ENCODE measurements at regions not wholly inside any gene's neighbourhood (a gene's known extent, or its start where the extent isn't known, plus 50 kb on each side); places are given as distances from the start of the nearest gene placed in this dataset.
A peak's percentile ranks its signal among the peaks of the same experiment; 100 is the strongest.

DNA sequence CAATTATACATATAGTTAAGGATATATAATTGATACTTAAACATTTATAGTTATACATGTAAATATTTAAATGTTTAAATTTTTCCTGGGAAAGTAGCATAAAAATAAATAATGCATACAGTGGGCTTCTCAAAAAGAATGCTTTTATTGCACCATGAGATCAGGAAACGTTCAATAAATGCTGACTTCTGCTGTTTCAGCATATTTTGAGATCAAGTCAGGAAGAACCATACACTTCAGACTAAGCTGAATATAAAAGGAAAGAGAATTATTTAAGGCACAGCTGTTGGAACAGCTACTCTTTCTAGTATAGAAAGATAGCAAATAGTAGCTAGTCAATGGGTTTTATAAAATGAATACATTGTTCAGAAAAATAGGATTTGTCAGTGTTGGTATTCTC lies 1462.3 kb upstream of the CADM2 start:
- TF ChIP-seq EZH2 (IDR thresholded peaks at IDR 0.05; ENCODE audit: insufficient read depth, poor library complexity, severe bottlenecking) (no peak), EZH2phosphoT487 (IDR thresholded peaks at IDR 0.05; ENCODE audit: insufficient read depth, low read depth) (no peak)
- H3K36me3 ChIP-seq (ENCODE audit: low read depth) = no peaks in the 10 kb centered on the region
- no peaks in the 10 kb centered on the region for H4K20me1 ChIP-seq (ENCODE audit: insufficient read depth)
- H3K4me1 ChIP-seq (ENCODE audit: insufficient read depth) = no peaks in the 10 kb centered on the region
- no peaks in the 10 kb centered on the region for H3K79me2 ChIP-seq (ENCODE audit: insufficient read depth)
- H3K9ac ChIP-seq = no peak overlapping the region
- 2 to 4% methylated on average over 1 of the region's 1 CpG for WGBS, 2 experiments (ENCODE audit: low coverage in 1 of 2, low lambda C conversion rate in 2 of 2, missing lambda C conversion rate in 2 of 2)
- DNase-seq = no peak
- no peak overlapping the region for H3K4me3 ChIP-seq
- H3F3A ChIP-seq (ENCODE audit: insufficient read depth) = no peaks in the 10 kb centered on the region
- in situ Hi-C loops (cut with MboI) = no loop called here
- H3K27ac ChIP-seq = no peak overlapping the region
- no peaks in the 10 kb centered on the region for H3K27me3 ChIP-seq (replicated peaks; ENCODE audit: insufficient read depth)
- H2AFZ ChIP-seq = no peak overlapping the region
- H3K9me2 ChIP-seq (ENCODE audit: insufficient read depth) = no peaks in the 10 kb centered on the region
- H3K4me2 ChIP-seq (ENCODE audit: unreplicated experiment) = no peak overlapping the region
- no peaks in the 10 kb centered on the region for H3K9me3 ChIP-seq (ENCODE audit: low read depth)

DNA sequence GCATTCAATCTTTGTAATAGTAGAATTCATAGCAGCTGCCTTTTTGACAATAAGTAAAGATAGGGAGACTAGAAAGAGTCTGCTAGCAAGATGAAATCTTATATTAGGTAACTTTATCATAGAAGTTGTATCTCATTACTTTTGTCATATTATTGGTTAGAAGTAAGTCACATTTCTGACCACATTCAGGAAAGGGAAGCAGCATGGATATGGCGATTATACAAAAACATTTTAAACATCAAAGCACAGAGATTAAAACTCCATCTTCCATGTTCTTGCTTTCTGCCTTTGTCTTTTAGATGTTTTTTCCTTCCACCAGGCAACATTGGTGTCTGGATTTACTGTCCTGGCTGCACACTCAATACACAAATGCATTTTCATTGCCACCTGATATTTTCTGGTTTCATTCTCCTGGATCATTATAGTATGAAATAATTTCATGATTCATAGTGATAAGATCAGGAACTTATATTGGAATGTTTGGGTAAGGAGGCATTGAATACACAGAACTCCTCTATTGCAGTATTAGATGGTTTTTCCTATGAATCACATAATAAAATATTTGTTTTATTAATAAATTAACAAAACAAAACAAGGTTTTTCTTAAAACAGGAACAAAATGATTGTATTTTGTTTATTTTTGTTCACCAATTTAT lies 1460.3 kb upstream of the CADM2 start:
- no peaks in the 10 kb centered on the region for H3K36me3 ChIP-seq (ENCODE audit: low read depth)
- in situ Hi-C loops (cut with MboI) = no loop called here
- H4K20me1 ChIP-seq (ENCODE audit: insufficient read depth) = no peaks in the 10 kb centered on the region
- no peaks in the 10 kb centered on the region for H3K9me3 ChIP-seq (ENCODE audit: low read depth)
- TF ChIP-seq EZH2 (IDR thresholded peaks at IDR 0.05; ENCODE audit: insufficient read depth, poor library complexity, severe bottlenecking) (no peak), EZH2phosphoT487 (IDR thresholded peaks at IDR 0.05; ENCODE audit: insufficient read depth, low read depth) (no peak)
- H3K4me2 ChIP-seq (ENCODE audit: unreplicated experiment) = no peak overlapping the region
- no peak overlapping the region for H3K27ac ChIP-seq
- no peaks in the 10 kb centered on the region for H3K9me2 ChIP-seq (ENCODE audit: insufficient read depth)
- no peaks in the 10 kb centered on the region for H3K79me2 ChIP-seq (ENCODE audit: insufficient read depth)
- no peak for DNase-seq
- H3F3A ChIP-seq (ENCODE audit: insufficient read depth) = no peaks in the 10 kb centered on the region
- H3K4me1 ChIP-seq (ENCODE audit: insufficient read depth) = no peaks in the 10 kb centered on the region
- no peaks in the 10 kb centered on the region for H3K27me3 ChIP-seq (replicated peaks; ENCODE audit: insufficient read depth)
- no peak overlapping the region for H2AFZ ChIP-seq
- WGBS, 2 experiments (ENCODE audit: low coverage in 1 of 2, low lambda C conversion rate in 2 of 2, missing lambda C conversion rate in 2 of 2) = 24 to 27% methylated on average over 1 of the region's 1 CpG
- H3K4me3 ChIP-seq = no peak overlapping the region
- H3K9ac ChIP-seq = no peak overlapping the region

DNA sequence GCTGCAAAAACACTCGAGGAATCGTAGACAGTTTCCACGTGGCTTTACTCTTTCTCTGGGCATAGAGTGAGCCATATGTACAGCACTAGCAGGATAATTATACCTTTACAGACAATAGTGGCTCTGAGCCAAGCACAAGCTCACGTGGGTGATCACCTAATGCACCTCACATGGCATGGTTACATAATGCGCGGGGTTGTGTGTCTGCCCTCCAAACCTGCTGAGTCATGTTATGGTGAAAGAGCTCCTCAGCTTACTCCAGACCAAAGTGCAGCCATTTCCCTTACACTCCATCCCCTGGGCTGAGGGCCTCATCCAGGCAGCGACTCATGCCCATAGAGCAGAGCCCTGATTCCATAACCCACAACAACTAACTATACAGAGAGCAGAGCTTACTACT lies 1458.4 kb upstream of the CADM2 start:
- Histone ChIP-seq H4K20me1 (ENCODE audit: insufficient read depth) (no peaks in the 10 kb centered on the region), H3K36me3 (ENCODE audit: low read depth) (no peaks in the 10 kb centered on the region), H3K9me3 (ENCODE audit: low read depth) (no peaks in the 10 kb centered on the region), H3K9me2 (ENCODE audit: insufficient read depth) (no peaks in the 10 kb centered on the region), H3K4me3 (no peak overlapping the region), H3F3A (ENCODE audit: insufficient read depth) (no peaks in the 10 kb centered on the region), H3K27ac (no peak overlapping the region), H3K27me3 (replicated peaks; ENCODE audit: insufficient read depth) (no peaks in the 10 kb centered on the region), H3K4me2 (ENCODE audit: unreplicated experiment) (no peak overlapping the region), H3K9ac (no peak overlapping the region), H2AFZ (no peak overlapping the region), H3K79me2 (ENCODE audit: insufficient read depth) (no peaks in the 10 kb centered on the region), H3K4me1 (ENCODE audit: insufficient read depth) (no peaks in the 10 kb centered on the region)
- peak; percentile 1 for DNase-seq
- no peak for TF ChIP-seq EZH2 (IDR thresholded peaks at IDR 0.05; ENCODE audit: insufficient read depth, poor library complexity, severe bottlenecking)
- TF ChIP-seq EZH2phosphoT487 (IDR thresholded peaks at IDR 0.05; ENCODE audit: insufficient read depth, low read depth) = no peak
- in situ Hi-C loops (cut with MboI) = no loop called here
- WGBS, 2 experiments (ENCODE audit: low coverage in 1 of 2, low lambda C conversion rate in 2 of 2, missing lambda C conversion rate in 2 of 2) = 54 to 56% methylated on average over 7 of the region's 7 CpGs

DNA sequence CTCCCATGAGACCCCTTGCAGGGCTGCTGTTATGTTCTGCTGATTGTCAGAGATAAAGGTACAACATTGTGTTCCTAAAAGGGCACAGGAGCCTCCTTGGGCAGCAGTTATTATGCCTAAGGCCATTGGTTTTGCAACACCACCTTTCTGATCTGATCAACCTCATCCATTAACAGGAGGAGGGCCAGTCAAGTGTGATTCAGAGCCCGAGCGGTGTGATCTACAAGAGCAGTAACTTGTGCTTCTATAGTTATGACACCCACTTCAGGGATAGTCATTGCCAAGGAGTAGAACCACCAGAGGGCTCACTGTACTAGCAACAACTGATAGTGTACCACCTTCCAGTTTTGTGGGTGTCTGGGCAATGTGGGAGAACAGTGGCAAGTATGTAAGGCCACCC lies 1457.9 kb upstream of the CADM2 start:
- no peaks in the 10 kb centered on the region for H3K4me1 ChIP-seq (ENCODE audit: insufficient read depth)
- no peak overlapping the region for H3K4me3 ChIP-seq
- in situ Hi-C loops (cut with MboI) = no loop called here
- H3K27me3 ChIP-seq (replicated peaks; ENCODE audit: insufficient read depth) = no peaks in the 10 kb centered on the region
- H3K9me2 ChIP-seq (ENCODE audit: insufficient read depth) = no peaks in the 10 kb centered on the region
- H2AFZ ChIP-seq = no peak overlapping the region
- no peak overlapping the region for H3K4me2 ChIP-seq (ENCODE audit: unreplicated experiment)
- 6 to 13% methylated on average over 2 of the region's 2 CpGs for WGBS, 2 experiments (ENCODE audit: low coverage in 1 of 2, low lambda C conversion rate in 2 of 2, missing lambda C conversion rate in 2 of 2)
- no peak for DNase-seq
- H3K79me2 ChIP-seq (ENCODE audit: insufficient read depth) = no peaks in the 10 kb centered on the region
- TF ChIP-seq EZH2phosphoT487 (IDR thresholded peaks at IDR 0.05; ENCODE audit: insufficient read depth, low read depth) = no peak
- TF ChIP-seq EZH2 (IDR thresholded peaks at IDR 0.05; ENCODE audit: insufficient read depth, poor library complexity, severe bottlenecking) = no peak
- no peaks in the 10 kb centered on the region for H3F3A ChIP-seq (ENCODE audit: insufficient read depth)
- H3K27ac ChIP-seq = no peak overlapping the region
- H4K20me1 ChIP-seq (ENCODE audit: insufficient read depth) = no peaks in the 10 kb centered on the region
- H3K36me3 ChIP-seq (ENCODE audit: low read depth) = no peaks in the 10 kb centered on the region
- no peak overlapping the region for H3K9ac ChIP-seq
- no peaks in the 10 kb centered on the region for H3K9me3 ChIP-seq (ENCODE audit: low read depth)

DNA sequence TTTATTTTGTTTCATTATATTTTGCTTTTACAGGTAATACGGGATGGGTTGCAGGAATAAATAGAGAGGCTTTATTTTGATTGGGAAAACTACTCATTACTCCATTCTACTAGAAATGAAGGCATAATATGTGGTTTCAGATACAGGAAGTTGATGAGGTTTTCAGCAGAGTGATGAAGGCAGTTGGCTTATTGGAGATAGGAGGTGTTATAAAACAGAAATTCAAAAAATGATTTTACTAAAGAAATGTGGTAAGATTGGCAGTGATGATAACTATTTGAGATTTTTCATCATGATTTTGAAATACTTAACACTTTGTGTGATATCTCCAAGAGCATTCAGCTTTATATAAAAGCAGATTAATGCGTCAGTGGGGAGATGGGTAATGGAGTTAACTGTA lies 1445.7 kb upstream of the CADM2 start:
- Histone ChIP-seq H3F3A (ENCODE audit: insufficient read depth) (no peaks in the 10 kb centered on the region), H4K20me1 (ENCODE audit: insufficient read depth) (no peaks in the 10 kb centered on the region), H3K4me2 (ENCODE audit: unreplicated experiment) (no peak overlapping the region), H2AFZ (no peak overlapping the region), H3K79me2 (ENCODE audit: insufficient read depth) (no peaks in the 10 kb centered on the region), H3K9ac (no peak overlapping the region), H3K9me3 (ENCODE audit: low read depth) (no peaks in the 10 kb centered on the region), H3K36me3 (ENCODE audit: low read depth) (no peaks in the 10 kb centered on the region), H3K27ac (no peak overlapping the region), H3K27me3 (replicated peaks; ENCODE audit: insufficient read depth) (no peaks in the 10 kb centered on the region), H3K4me1 (ENCODE audit: insufficient read depth) (no peaks in the 10 kb centered on the region), H3K9me2 (ENCODE audit: insufficient read depth) (no peaks in the 10 kb centered on the region), H3K4me3 (no peak overlapping the region)
- TF ChIP-seq EZH2 (IDR thresholded peaks at IDR 0.05; ENCODE audit: insufficient read depth, poor library complexity, severe bottlenecking) (no peak), EZH2phosphoT487 (IDR thresholded peaks at IDR 0.05; ENCODE audit: insufficient read depth, low read depth) (no peak)
- 0 to 4% methylated on average over 2 of the region's 2 CpGs for WGBS, 2 experiments (ENCODE audit: low coverage in 1 of 2, low lambda C conversion rate in 2 of 2, missing lambda C conversion rate in 2 of 2)
- in situ Hi-C loops (cut with MboI) = no loop called here
- DNase-seq = no peak
